Right lobe of liver (tissue), 4 donors: ENCODE measurements at regions not wholly inside any gene's neighbourhood (a gene's known extent, or its start where the extent isn't known, plus 50 kb on each side); places are given as distances from the start of the nearest gene placed in this dataset.

Experiments used
- POLR2A ChIP-seq: fragments of 450-650 bp; IDR thresholded peaks from one replicate; pipeline ENCODE4 v1.6.1; 2017; ENCODE audit warnings: antibody characterized with exemption, mild to moderate bottlenecking
- TF ChIP-seq, protein P1 (sequence below), 4 donors: fragments of 200-600 bp in 3 of 4; fragments of 450-650 bp in 1 of 4; IDR thresholded peaks; one replicate each; pipeline versions ENCODE4 v1.5.1 to v1.8.0; 2016 to 2022; ENCODE audit warnings: antibody characterized with exemption in 4 of 4, mild to moderate bottlenecking in 2 of 4
- donor health status: DM: no; HTN: no; CAD: no.
- donor health status: DM: no; HTN: no; CAD: no.
- donor health status: DM: no; HTN: yes; CAD: no.

DNA sequence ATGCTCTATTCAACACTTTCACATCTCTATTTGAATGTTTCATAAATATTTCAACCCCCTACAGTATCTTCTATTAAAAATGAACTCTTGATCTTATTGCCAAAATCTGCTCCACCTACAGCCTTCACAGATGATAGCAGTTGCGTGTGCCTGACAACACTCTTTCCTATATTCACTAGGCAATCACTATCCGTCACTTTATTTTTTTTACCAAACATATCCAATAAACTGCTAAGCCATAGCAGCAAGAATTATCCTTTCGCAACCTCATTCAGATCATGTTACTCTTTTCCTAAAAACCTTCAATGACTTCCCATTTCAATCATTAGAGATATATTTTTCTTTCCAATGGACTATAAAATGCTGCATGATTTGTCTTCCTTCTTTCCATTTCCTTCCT is 629.8 kb upstream of the PCDH9 start:
- TF ChIP-seq, protein P1, sequence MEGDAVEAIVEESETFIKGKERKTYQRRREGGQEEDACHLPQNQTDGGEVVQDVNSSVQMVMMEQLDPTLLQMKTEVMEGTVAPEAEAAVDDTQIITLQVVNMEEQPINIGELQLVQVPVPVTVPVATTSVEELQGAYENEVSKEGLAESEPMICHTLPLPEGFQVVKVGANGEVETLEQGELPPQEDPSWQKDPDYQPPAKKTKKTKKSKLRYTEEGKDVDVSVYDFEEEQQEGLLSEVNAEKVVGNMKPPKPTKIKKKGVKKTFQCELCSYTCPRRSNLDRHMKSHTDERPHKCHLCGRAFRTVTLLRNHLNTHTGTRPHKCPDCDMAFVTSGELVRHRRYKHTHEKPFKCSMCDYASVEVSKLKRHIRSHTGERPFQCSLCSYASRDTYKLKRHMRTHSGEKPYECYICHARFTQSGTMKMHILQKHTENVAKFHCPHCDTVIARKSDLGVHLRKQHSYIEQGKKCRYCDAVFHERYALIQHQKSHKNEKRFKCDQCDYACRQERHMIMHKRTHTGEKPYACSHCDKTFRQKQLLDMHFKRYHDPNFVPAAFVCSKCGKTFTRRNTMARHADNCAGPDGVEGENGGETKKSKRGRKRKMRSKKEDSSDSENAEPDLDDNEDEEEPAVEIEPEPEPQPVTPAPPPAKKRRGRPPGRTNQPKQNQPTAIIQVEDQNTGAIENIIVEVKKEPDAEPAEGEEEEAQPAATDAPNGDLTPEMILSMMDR (IDR thresholded peaks at IDR 0.05): no peak
- TF ChIP-seq POLR2A: no peak
